ENCODE measurements at regions not wholly inside any gene's neighbourhood (a gene's known extent, or its start where the extent isn't known, plus 50 kb on each side); places are given as distances from the start of the nearest gene placed in this dataset.
"Not testable (repeated sequence)": the region's sequence is repeated elsewhere in the genome, so short reads cannot be mapped to it uniquely, and the experiment has no call there.

DNA sequence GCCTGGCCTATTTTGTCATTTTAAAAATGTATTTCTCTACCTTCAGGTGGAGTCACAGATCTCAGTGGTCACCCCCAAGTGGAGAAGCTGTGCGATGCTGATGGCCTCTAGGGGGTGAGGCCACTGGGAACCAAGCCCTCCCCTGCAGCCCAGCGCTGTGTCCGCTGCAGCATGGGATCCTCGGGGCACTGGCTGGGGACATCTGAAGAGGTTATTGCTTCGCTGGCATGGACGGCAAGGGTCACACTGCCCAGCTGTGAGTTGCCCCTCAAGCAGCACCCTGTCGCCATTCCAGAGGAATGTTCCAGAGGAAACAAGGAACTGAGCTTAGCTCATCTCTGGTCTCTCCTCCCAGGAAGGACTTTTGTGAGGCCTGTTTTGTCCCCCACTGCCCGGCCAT lies 119.6 kb upstream of the S1PR3 start:
- DNase-seq (ENCODE audit: low read depth): no peak
- TF ChIP-seq, protein P1, sequence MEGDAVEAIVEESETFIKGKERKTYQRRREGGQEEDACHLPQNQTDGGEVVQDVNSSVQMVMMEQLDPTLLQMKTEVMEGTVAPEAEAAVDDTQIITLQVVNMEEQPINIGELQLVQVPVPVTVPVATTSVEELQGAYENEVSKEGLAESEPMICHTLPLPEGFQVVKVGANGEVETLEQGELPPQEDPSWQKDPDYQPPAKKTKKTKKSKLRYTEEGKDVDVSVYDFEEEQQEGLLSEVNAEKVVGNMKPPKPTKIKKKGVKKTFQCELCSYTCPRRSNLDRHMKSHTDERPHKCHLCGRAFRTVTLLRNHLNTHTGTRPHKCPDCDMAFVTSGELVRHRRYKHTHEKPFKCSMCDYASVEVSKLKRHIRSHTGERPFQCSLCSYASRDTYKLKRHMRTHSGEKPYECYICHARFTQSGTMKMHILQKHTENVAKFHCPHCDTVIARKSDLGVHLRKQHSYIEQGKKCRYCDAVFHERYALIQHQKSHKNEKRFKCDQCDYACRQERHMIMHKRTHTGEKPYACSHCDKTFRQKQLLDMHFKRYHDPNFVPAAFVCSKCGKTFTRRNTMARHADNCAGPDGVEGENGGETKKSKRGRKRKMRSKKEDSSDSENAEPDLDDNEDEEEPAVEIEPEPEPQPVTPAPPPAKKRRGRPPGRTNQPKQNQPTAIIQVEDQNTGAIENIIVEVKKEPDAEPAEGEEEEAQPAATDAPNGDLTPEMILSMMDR (IDR thresholded peaks at IDR 0.05; ENCODE audit: insufficient read depth, low read depth, low read length, missing control alignments): no peak
- H3K4me3 ChIP-seq (ENCODE audit: low read depth, low read length): no peak overlapping the region

DNA sequence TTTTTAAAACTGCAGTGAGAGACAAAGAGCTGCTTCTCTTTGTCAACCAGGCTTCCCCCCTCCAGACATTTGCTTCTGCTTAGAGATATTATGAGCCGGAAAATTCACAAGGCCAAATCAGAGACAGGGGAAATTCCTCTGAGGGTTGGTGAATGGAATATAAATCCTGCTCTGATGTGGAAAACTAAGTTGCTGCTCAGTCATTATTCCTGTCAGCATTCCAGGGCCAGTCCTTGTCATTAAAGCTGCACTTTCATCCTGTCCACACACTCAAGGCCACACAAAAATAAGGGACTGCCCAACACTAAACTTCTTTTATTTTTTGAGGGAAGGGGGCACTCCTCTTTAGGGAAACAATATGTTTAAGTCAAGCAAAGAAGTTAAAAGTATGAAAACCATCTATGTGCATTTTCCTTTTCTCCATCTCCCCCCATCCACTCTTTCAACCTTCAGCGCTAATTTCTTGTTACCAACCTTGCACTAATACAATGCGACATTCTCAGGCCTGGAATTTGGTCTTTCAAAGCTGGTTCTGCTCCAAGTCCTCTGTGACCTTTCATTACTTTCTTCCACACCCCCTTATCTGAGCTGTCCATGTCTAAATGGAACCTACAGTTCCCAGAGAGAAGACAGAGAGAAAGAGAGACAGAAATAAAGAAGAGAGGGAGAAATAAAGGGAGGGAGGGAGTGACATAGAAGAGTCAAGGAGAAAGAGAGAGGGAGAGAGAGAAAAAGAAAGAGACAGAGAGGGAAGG lies 118.9 kb upstream of the S1PR3 start:
- no peak overlapping the region for H3K4me3 ChIP-seq (ENCODE audit: low read depth, low read length)
- no peak for DNase-seq (ENCODE audit: low read depth)
- TF ChIP-seq, protein P1 (IDR thresholded peaks at IDR 0.05; ENCODE audit: insufficient read depth, low read depth, low read length, missing control alignments): no peak

DNA sequence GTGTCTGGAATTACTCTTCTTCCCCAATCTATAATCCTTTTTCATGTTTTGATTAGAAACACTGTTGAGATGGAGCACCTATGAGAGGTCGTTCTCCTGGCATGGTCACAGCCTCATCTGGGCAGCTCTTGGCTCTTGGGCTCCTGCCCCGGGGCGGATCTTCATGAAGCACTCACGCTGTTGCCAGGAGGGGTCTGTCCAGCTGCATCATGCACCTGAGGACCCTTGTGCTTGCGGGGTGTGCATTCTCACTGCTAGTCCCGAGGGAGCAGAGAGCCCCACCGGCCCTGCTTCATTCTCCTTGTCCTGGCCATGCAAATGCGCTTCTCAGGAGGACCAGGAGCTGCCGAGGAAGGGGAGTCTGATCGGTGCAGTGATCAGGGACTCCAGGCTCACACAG lies 117.6 kb upstream of the S1PR3 start:
- TF ChIP-seq, protein P1 (IDR thresholded peaks at IDR 0.05; ENCODE audit: insufficient read depth, low read depth, low read length, missing control alignments): no peak
- no peak overlapping the region for H3K4me3 ChIP-seq (ENCODE audit: low read depth, low read length)
- DNase-seq (ENCODE audit: low read depth): no peak

GRCh38 chr9:88874391-88874790 lies 116.9 kb upstream of the S1PR3 start:
- DNase-seq (ENCODE audit: low read depth): no peak
- H3K4me3 ChIP-seq (ENCODE audit: low read depth, low read length): no peak overlapping the region
- TF ChIP-seq, protein P1 (IDR thresholded peaks at IDR 0.05; ENCODE audit: insufficient read depth, low read depth, low read length, missing control alignments): peak; percentile 15

DNA sequence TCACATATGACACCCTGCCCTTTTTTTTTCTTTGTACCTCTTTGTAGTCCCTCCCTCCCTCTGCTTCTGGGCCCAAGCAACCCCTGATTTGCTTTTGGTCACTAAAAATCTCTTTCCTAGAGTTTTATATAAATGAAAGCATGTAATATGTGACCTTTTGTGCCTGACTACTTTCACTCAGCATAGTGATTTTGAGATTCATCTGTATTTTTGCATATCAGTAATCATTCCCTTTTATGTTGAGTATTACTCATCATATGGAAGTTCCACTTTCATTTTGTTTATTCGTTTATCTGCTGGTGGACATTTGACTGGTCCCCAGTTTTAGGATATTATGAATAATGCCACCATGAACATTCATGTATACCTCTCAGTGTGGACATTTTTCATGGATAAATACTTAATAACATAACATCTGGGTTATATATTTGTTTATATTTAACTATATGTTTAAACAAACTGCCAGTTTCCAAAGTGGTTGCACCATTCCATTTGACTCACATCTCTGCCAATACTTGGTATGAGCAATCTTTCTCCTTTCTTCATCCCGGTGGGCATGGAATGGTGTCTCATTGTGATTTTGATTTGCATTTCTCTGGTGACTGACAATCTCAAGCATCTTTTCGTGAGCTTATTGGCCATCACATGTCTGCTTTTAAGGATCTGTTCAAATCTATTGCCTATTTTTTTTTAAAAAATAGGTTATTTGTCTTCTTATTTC lies 115.7 kb upstream of the S1PR3 start:
- DNase-seq (ENCODE audit: low read depth): no peak
- no peak overlapping the region for H3K4me3 ChIP-seq (ENCODE audit: low read depth, low read length)
- TF ChIP-seq, protein P1 (IDR thresholded peaks at IDR 0.05; ENCODE audit: insufficient read depth, low read depth, low read length, missing control alignments): no peak

- DNase-seq (ENCODE audit: low read depth): no peak
- H3K4me3 ChIP-seq (ENCODE audit: low read depth, low read length): no peak overlapping the region
These were observed 111.1 kb upstream of the S1PR3 start for GRCh38 chr9:88880199-88880598.

GRCh38 chr9:88884291-88884690 lies 107.0 kb upstream of the S1PR3 start:
- not testable (repeated sequence) for DNase-seq (ENCODE audit: low read depth); H3K4me3 ChIP-seq (ENCODE audit: low read depth, low read length)

More at GRCh38 chr9:88880199-88880598, 111.1 kb upstream of the S1PR3 start:
- TF ChIP-seq, protein P1 (IDR thresholded peaks at IDR 0.05; ENCODE audit: insufficient read depth, low read depth, low read length, missing control alignments): no peak

DNA sequence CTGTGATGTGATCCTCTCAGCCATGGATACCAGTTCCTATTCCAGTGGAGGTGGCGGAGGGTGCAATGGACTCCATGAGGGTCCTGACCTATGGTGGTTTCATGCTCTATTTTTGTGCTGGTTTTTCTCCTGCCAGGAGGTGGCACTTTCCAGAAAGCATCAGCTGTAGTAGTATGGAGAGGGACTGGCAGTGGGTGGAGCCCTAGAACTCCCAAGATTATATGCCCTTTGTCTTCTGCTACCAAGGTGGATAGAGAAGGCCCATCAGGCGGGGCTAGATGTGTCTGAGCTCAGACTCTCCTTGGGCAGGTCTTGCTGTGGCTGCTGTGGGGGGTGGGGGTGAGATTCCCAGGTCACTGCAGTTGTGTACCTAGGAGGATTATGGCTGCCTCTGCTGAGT lies 104.5 kb upstream of the S1PR3 start:
- not testable (repeated sequence) for DNase-seq (ENCODE audit: low read depth)

More for the DNA sequence above, 104.5 kb upstream of the S1PR3 start:
- not testable (repeated sequence) for H3K4me3 ChIP-seq (ENCODE audit: low read depth, low read length)

Data from GM12865 (cell line).